ENCODE measurements at regions not wholly inside any gene's neighbourhood (a gene's known extent, or its start where the extent isn't known, plus 50 kb on each side); places are given as distances from the start of the nearest gene placed in this dataset.

DNA sequence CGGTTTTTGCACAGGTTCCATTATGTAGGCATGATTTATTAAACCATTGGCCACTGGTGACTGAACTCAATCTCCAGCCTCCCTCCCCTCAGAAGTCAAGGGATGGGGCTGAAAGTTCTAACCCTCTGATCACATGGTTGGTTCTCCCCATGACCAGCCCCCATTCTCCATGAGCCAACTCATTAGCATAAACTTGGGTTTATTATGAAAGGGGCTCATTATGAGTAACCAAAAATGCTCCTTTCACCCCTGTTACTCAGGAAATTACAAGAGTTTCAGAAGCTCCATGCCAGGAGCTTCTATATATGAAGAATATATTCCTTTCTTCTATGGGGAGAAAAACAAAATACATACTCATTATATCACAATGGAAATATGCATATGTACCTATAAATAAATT lies 555.3 kb downstream of the HS3ST4 start:
- no peak overlapping the region for H3K4me3 ChIP-seq (ENCODE audit: low read depth, low read length)
- TF ChIP-seq, protein P1, sequence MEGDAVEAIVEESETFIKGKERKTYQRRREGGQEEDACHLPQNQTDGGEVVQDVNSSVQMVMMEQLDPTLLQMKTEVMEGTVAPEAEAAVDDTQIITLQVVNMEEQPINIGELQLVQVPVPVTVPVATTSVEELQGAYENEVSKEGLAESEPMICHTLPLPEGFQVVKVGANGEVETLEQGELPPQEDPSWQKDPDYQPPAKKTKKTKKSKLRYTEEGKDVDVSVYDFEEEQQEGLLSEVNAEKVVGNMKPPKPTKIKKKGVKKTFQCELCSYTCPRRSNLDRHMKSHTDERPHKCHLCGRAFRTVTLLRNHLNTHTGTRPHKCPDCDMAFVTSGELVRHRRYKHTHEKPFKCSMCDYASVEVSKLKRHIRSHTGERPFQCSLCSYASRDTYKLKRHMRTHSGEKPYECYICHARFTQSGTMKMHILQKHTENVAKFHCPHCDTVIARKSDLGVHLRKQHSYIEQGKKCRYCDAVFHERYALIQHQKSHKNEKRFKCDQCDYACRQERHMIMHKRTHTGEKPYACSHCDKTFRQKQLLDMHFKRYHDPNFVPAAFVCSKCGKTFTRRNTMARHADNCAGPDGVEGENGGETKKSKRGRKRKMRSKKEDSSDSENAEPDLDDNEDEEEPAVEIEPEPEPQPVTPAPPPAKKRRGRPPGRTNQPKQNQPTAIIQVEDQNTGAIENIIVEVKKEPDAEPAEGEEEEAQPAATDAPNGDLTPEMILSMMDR (IDR thresholded peaks at IDR 0.05; ENCODE audit: low read depth, low read length), result no peak

DNA sequence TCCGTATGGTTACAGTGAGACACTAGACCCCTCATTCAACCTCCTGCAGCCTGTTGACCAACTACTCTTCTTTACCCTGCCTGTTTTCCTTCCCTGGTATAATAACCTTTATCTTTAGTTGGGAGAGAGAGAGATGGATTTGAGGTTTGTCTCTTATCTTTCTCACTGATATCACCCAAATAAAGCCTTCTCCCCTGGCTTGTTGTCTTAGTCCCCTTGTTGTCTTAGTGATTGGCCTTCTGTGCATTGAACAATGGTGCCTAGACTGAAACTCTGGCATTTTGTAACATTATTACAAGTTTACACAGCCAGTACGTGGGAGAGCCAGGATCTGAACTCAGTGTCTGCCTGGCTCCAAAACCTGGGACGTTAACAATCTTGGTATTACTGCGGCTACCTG lies 560.8 kb downstream of the HS3ST4 start:
- H3K4me3 ChIP-seq (ENCODE audit: low read depth, low read length), result no peak overlapping the region
- TF ChIP-seq, protein P1 (IDR thresholded peaks at IDR 0.05; ENCODE audit: low read depth, low read length), result no peak

DNA sequence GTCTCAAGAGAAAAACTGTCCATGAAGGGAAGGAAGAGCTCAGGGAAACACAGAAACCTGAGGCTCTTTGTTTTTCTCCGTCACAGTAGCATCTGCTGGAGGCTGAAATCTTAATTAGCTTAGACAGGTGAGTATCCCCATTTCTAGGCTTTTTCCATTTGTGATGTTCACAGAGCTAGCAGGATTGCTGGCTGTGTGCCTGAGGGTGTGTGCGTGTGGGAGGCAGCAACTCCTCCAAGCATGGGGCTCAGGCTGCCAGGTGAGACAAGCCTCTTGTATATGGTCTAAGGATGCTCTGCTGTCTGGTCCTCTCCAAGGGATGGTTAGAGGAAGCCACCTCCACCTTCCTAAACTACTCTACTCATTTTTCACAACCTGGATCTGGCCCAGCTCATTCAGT lies 569.9 kb downstream of the HS3ST4 start:
- H3K4me3 ChIP-seq (ENCODE audit: low read depth, low read length), result no peak overlapping the region
- TF ChIP-seq, protein P1 (IDR thresholded peaks at IDR 0.05; ENCODE audit: low read depth, low read length), result no peak

DNA sequence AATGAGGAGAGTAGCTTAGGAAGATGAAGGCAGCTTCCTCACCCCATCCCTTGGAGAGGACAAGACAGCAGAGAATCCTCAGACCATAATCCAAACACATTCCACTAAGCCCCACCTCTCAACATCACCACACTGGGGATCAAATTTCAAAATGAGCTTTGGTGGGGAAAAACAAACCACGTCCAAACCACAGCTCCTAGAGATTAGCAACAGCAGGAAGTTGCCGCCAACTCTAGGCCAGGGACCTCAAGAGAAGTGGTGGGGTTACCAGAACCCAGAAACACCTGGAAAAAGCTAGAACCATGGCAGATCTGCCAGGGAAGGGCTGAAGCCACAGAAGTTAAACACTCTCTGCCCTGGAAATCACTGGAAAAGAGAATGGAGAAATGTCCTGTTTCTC lies 571.6 kb downstream of the HS3ST4 start:
- TF ChIP-seq, protein P1 (IDR thresholded peaks at IDR 0.05; ENCODE audit: low read depth, low read length), result no peak
- no peak overlapping the region for H3K4me3 ChIP-seq (ENCODE audit: low read depth, low read length)

DNA sequence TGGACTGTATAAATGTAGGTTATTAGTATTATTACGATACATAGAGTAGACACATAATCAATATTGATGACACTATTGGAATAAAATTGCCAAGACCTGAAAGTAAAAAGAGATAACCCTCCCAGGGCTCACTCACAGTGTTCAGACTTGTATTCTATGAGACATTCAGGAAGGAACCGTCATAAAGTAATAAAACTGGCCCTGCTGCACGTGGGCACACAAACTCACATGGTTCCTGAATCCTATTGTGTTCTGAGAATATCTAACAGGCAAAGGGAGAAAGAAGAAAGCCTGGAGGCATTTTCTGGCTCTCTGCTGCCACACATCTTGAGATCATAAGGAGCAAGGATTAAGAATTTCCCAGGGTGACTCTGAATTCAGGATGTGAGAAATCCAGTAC lies 575.9 kb downstream of the HS3ST4 start:
- H3K4me3 ChIP-seq (ENCODE audit: low read depth, low read length), result no peak overlapping the region
- TF ChIP-seq, protein P1 (IDR thresholded peaks at IDR 0.05; ENCODE audit: low read depth, low read length), result no peak

DNA sequence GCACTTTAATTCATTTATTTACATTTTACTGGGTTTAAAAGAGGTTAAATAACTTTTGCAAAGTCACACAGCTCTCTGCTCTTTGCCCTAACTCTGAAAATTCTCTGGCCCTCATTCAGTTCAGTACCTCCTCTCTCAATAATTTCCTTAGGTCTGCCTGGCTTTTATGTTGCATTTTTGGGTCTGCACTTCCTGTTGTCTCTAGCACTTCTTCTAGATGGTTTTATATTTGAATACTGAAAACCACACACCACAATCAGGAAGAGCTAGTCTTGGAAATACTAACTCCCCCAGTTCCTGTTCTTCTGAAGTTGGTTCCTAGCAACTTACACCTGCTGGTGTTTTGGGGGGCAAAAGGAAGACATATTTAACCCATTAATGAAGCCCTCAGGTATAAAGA lies 577.9 kb downstream of the HS3ST4 start:
- H3K4me3 ChIP-seq (ENCODE audit: low read depth, low read length), result no peak overlapping the region
- TF ChIP-seq, protein P1 (IDR thresholded peaks at IDR 0.05; ENCODE audit: low read depth, low read length), result no peak

DNA sequence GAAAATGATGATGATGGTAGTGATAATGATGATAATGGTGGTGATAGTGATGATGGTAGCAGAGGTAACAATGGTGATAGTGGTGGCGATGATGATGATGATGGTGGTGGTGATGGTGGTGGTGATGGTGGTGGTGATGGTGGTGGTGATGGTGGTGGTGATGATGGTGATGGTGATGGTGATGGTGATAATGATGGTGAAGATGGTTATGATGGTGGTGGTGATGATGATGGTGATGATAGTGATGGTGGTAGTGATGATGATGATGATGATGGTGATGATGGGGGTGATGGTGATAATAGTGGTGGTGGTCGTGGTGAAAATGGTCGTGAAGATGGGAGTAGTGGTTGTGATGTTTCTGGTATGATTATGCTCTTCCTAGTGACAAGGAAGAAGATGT lies 581.8 kb downstream of the HS3ST4 start:
- H3K4me3 ChIP-seq (ENCODE audit: low read depth, low read length), result no peak overlapping the region
- TF ChIP-seq, protein P1 (IDR thresholded peaks at IDR 0.05; ENCODE audit: low read depth, low read length), result no peak
